HG02610 (cell line): ENCODE measurements at regions not wholly inside any gene's neighbourhood (a gene's known extent, or its start where the extent isn't known, plus 50 kb on each side); places are given as distances from the start of the nearest gene placed in this dataset.
"Not testable (repeated sequence)": the region's sequence is repeated elsewhere in the genome, so short reads cannot be mapped to it uniquely, and the experiment has no call there.

Experiments
- ATAC-seq: cut with Tn5 transposase; IDR thresholded peaks from one replicate; pipeline ENCODE4 v1.9.1; 2021; ENCODE audit warnings: mild to moderate bottlenecking, moderate library complexity; ENCODE audit not compliant: unreplicated experiment

- ATAC-seq, result no peak
Observed at GRCh38 chr6:112503091-112503596, 156.0 kb downstream of the RFPL4B start.

GRCh38 chr6:112504621-112505020, 157.5 kb downstream of the RFPL4B start:
- ATAC-seq, result no peak

DNA sequence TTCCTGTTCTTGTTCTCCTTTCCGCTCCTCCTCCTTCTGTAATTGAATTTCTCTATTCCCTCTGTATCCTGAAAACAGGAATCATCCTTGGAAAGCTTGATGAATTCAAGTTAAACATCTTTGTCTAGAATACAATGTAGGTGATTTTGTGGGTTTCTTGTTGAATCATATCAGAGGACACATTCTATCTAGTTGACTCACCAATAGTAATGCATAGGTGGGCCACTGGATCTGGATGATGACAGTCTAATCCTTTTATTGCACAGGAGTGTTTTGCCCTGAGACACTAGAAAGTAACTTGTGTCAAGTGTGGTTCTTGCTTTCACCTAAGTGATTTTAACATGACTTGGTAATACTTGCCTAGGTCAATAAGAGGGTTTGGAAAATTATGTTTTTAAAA, 164.3 kb downstream of the RFPL4B start:
- ATAC-seq, result no peak

DNA sequence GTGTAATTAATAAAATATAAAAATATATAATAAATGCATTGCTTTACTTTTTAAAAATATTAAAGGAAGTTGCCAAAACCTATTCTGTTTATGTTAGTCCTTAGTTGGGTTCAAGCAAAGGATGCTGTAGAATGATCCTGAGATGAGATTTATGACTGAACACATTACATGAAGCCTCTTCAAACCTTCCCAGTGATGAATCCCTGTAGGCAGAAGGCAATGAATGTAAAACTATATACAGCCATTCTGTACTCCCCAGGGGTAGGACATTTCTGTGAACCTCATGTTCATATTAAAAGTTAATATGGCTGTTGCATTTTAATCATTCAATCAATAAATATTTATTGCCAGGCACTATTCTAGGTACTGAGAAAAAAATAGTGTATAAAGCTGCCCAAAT, 166.0 kb downstream of the RFPL4B start:
- ATAC-seq, result no peak

DNA sequence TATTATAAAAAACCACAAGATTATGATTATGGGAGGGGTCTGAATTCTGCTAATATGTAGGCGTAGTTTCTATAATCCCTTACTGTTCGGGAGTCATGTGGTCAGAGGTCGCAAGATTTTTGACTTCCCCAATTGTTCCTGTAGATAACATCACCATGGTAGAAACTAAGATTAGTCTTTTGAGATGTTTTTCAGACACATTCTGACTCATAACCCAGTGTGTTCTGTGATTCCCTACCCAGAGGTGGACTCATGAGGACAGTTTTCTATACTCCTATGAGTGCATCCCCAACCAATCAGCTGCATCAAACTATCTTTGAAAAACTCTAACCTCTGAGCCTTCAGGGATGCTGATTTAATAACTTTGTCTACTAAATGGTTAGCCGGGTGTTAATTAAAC, 175.5 kb downstream of the RFPL4B start:
- ATAC-seq, result peak; percentile 85

- ATAC-seq, result no peak
Observed at GRCh38 chr6:112524071-112524470, 176.9 kb downstream of the RFPL4B start.

DNA sequence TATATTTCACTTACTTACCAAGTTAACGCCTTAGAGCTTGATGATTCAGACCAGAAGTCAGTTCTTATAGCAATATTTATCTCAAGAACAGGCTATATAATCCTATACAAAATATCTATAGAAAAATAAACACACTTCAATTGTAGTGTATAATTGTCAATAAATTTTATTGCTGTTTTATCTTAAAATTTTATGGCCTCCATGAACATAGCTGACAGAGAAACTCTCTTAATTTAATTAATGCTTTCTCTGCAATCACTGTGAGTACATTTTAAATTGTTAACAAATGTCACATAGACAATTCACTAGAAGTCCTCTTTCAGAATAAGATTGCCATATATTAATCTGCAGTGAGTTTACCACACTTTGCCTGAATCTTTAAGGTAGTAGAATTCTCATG, 178.6 kb downstream of the RFPL4B start:
- no peak for ATAC-seq

DNA sequence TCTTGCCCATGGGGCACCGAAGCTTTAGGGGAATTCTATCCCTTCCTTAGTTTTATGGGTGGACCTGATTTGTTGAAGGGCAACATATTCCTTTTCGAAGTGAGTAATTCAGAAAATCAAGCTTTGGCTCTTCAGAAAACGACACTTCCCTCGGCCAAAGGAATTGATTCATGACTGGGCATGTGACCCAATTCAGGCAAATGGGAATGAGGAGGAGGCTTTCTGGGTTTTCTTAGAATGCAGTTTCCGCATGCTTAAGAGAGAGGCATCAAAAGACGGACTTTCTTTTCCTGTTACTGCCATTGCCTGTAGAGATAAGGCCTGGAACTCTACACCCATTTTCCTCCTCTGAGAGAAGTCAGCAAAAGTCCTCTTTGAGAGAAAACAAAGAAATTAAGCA, 179.5 kb downstream of the RFPL4B start:
- ATAC-seq, result no peak

DNA sequence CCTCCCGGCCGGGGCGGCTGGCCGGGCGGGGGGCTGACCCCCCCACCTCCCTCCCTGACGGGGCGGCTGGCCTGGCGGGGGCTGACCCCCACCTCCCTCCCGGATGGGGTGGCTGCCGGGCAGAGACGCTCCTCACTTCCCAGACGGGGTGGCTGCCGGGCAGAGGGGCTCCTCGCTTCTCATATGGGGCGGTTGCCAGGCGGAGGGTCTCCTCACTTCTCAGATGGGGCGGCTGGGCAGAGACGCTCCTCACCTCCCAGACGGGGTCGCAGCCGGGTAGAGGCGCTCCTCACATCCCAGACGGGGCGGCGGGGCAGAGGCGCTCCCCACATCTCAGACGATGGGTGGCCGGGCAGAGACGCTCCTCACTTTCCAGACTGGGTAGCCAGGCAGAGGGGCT, 181.2 kb downstream of the RFPL4B start:
- not testable (repeated sequence) for ATAC-seq

- ATAC-seq, result no peak
Observed at GRCh38 chr6:112535816-112536215, 188.7 kb downstream of the RFPL4B start.

DNA sequence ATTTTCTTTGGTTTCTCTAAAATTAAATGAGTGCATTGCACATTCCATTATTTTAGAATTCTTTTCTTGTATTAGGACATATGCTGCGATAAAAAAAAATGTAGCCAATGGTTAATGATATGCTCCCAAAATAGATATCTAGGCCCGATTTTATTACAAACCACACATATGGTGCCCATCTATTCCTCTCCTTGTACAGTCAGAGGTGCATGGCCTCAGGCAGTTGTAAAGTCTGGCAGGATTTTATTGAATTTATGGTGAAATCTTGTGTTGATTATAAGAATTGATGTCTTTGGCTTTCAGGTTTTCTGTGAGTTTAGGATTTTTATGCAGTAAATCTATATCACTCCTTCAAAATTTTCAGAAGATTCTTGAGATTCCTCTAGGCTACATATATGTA, 192.2 kb downstream of the RFPL4B start:
- ATAC-seq, result no peak

- ATAC-seq, result not testable (repeated sequence)
Observed at GRCh38 chr6:112541847-112542246, 194.7 kb downstream of the RFPL4B start.

- ATAC-seq, result not testable (repeated sequence)
Observed at GRCh38 chr6:112547321-112548085, 200.4 kb downstream of the RFPL4B start.

GRCh38 chr6:112549749-112550148, 202.6 kb downstream of the RFPL4B start:
- ATAC-seq, result no peak

- ATAC-seq, result no peak
Observed at GRCh38 chr6:112557435-112557834, 210.3 kb downstream of the RFPL4B start.

DNA sequence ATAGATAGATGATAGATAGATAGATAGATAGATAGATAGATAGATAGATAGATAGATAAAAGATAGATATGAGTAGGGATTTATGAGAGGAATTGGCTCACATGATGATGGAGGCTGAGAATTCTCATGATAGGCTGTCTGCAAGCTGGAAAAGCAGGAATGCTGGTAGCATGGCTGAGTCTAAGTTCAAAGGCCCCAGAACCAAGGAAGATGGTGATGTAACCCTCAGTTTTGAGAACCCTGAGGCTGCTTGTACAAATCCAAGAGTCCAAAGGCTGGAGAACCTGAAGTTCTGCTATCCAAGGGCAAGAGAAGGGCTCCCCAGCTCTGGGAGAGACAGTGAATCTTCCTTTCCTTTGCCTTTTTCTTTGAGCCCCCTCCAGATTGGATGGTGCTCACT, 210.8 kb downstream of the RFPL4B start:
- no peak for ATAC-seq

GRCh38 chr6:112560651-112561050, 213.5 kb downstream of the RFPL4B start:
- ATAC-seq, result no peak

- no peak for ATAC-seq
Observed at GRCh38 chr6:112562301-112563231, 215.4 kb downstream of the RFPL4B start.

- ATAC-seq, result no peak
Observed at GRCh38 chr6:112563368-112563767, 216.2 kb downstream of the RFPL4B start.

DNA sequence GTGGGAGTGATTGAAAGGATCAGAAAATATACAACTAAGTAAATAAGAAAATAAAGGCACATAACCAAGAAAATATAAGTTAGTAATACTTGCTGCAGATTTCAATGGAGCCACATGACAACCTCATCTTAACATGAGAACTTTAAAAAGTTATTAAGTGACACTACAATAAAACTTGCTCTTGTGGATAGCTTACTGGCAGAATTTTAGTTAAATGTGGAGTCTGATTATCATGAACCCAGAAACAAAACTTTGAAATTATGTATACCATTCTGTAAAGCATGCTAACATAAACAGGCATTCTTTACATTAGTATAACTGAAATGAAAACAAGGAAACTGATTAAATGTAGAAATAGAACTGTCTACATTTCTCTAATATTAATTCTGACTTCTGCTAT, 220.9 kb downstream of the RFPL4B start:
- ATAC-seq, result no peak

DNA sequence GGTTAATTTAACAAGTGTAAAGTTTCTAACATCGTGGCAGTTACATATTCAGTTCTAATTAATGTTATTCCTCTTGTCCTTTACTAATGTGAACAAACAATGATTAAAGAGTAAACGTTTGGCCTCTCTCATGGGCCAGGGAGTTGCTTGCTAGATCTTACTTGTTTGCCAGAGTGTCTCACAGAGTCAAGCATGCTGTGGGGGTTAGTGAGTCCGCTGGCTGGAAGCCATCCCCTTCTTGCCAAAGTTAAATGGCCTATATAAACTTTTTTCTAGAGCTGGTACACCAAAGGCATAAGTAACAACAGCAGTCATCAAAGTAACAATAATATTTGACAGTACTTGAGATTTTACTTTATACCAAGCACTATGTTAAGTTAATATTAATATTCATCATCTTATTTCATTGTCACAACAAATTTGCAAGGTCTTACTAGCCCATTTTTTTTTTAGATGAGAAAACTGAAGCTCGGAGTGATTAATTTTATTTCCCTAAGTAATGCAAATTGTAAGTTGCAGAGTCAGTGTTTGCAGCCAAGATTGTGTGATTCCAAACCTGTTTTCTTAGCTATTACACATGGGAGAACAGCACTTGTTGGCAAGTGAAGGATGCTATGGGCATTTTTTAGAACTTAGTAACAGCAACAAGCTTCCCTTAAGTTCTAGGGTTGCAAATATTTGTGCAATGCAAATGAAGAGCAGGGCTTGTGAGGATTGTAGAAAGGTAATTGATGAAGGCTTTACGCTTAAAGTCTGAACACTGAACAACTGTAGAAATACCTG, 224.5 kb downstream of the RFPL4B start:
- no peak for ATAC-seq
